ENCODE measurements at regions not wholly inside any gene's neighbourhood (a gene's known extent, or its start where the extent isn't known, plus 50 kb on each side); places are given as distances from the start of the nearest gene placed in this dataset.
A peak's percentile ranks its signal among the peaks of the same experiment; 100 is the strongest.
"Not testable (repeated sequence)": the region's sequence is repeated elsewhere in the genome, so short reads cannot be mapped to it uniquely, and the experiment has no call there.

DNA sequence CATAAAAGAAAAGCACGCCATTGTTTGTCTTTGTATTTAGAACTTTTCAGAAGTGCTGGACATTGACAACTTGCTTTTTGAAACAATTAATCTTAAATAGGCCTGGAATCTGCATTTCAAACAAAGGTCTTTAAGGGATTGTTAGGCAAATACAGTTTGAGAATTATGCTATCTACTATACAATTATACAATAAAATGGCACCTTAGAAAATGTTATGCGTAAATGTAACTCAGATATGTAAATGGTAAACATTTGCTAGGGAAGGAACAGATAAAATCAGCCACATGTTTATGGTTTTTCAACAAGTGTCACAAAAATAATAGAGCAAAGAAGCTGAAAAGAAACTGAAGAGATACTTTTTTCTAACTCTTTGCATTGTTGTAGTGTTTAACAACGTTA is 152.7 kb upstream of the PRSS12 start:
- DNase-seq: not testable (repeated sequence)

DNA sequence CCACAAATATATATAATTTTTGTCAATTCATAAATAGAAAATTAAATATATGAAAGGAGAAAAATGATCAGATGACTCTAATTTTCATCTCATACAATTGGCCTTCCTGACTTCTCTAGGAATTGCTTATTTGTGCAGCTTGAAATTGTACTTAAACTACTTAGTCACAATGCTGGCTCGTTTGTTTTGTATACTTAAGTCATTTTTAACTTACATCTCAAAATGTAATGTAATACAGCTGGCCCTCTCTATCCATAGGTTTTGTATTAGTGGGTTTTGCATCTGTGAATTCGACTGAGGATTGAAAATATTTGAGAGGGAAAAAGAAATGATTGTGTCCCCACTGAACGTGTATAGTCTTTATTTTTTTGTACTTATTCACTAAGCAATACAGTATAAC is 160.1 kb upstream of the PRSS12 start:
- DNase-seq: not testable (repeated sequence)

DNA sequence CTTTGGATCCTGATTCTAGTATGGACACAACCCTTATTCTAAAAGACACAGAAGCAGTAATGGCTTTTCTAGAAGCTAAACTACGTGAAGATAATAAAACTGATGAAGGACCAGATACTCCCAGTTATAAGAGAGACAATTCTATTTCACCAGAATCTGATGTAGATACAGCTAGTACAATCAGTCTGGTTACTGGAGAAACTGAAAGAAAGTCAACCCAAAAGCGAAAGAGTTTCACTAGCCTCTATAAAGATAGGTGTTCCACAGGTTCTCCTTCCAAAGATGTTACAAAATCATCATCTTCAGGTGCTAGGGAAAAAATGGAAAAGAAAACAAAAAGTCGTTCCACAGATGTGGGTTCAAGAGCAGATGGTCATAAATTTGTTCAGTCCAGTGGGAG is 161.5 kb upstream of the PRSS12 start:
- DNase-seq: not testable (repeated sequence)

DNA sequence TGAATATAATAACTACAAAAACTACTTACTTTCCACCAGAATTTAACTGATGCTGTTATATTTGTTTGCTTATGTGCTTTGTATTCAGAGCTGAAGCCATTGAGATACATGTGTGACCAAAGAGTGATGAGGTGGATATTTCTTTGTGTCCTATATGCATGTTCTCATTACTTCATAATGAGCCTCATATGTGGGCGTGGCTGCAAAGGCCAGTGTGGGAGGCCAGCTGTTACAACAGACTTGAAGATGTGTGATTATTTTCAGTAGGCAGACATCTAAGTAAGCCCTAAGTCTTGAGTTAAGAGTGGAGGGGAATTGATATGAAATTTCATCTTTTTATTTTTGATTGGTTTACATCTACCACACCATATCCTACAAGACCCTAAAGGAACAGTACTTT is 163.3 kb upstream of the PRSS12 start:
- DNase-seq: not testable (repeated sequence)

DNA sequence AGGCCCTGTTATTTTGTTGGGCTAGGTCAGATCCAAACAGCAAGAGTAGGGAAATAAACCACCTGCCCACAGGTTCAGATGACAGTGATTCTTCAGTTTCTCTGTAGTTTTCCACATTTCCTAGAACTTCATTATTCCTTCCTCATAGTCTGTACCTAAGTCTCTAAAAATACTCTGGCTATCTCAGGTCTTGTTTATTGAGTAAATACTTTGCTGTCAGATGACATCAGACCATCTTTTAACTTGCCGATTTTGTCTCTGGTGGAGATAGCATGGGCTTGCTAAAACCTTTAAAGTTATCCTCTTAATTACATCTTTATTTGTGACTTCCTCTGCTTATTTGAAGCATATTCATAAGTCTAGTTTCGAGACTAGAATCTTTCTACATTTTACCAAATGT is 155.1 kb upstream of the METTL14 start:
- not testable (repeated sequence) for DNase-seq

DNA sequence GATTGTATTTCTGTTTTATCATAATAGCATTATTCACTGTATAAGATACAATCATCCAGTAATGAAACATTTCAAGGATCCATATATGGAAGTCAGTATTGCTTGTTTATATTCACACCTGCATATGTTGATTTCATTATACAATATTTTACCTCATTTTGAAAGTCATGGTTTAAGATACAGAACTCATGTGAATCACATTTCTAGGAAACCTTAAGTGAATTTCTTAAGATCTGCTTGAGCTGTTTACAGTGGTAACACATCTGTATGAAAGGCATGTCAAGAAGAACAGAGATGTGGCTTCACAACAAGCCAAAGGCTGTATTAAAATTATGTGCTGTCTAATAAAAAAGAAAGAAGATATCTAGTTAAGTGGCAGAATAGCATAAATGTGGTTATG is 153.2 kb upstream of the METTL14 start:
- not testable (repeated sequence) for DNase-seq

DNA sequence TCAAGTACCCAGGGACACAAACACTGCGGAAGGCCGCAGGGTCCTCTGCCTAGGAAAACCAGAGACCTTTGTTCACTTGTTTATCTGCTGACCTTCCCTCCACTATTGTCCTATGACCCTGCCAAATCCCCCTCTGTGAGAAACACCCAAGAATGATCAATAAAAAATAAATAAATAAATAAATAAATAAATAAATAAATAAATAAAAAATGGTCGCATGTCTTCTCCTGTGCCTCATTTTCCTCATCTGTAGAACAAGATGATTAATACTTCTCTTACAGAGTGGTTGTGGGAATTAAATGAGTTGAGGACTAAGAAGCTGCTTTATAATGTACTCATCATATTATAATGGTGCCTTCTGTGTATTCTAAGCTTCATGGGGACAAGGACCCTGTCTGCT is 149.4 kb upstream of the METTL14 start:
- DNase-seq: not testable (repeated sequence)

DNA sequence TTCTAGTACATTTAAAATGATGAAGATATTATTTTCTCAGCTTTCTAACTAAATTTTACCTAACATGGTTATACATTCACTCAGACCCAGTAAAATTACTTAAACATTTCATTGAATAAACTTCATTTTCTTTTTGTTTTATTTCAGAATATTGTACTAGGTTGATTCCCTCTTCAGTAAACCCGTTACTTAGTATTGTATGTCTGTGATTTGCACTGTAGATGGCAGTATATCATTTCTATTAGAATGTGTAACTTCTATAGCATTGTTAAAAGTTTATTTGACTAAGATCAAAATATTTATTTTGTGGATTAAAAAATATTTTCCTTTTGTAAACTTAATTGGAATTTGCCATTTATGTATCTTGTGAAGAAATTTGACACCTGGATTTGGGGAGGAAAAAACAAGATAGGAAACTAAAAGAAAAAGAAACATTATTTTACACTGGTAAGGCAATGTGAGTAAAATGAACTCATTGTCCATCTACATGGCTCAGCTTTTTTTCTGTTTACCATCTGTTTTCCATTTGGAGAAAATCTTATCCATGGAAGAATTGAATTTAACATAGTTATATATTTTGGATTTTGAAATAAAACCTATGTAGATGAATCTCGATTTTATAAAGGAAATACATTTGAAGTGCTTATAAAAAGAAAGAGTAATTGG is 145.6 kb upstream of the METTL14 start:
- peak; percentile 9 for DNase-seq

DNA sequence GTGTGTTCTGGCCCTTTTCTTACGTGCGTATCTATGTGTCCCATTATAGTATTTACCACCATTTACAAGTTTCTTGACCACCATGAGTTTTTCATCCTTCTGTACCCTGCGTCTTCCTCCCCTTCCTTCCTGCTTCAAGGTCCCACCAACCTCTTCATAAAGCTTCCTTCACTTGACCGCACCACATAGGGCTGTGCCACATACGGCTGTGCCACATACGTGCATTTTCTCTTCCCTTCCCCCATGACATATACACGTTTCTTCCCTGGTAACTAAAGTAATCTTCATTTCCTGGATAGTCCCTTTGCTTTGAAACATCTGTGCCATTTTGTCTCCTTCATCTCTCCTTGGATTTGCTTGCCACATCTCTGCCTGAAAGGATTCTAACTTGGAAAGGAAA is 128.6 kb upstream of the METTL14 start:
- not testable (repeated sequence) for DNase-seq

DNA sequence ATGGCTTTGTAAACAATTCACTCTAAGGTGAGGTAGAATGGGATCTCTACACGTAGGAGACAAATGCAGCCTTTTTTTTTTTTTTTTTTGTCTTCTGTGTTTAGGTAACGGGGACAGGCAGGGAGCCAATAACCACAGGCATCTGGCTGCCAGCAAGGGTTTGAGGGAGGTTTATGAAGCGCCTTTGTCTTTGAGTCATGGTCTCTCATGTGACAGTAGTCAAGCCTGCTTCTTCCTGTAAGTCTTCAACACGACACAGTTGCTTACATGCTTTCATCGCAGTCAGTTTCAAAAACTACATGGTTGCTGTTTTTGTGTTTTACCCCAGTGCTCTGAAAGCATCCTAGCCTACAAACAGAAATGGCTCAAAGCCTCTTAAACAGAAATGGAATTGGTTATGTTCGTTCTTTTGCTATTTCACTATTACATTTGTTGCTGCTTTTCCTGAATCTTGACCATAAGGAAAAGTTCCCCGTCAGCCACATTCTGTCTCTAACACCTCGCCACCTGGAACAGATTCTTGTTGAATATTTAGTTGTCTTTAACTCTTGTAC is 127.8 kb upstream of the METTL14 start:
- DNase-seq: peak; percentile 79

DNA sequence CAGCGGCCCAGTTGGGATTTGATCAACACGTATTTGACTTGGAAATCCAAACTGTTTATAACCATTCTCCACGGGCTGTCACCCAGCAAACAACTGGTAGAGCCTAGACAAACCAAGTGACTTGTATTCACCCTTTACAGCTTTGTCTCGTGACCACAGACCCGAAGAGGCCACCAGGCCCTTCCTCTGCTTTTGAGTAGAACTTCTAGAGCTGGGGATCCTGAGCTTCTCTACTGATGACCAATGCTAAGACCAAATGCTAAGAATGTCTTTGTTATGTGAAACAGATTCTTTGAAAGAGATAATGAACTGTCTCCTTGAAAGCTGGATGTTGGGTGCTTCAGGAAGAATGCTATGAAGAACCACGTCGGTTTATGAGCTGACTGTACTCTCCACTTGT is 127.0 kb upstream of the METTL14 start:
- DNase-seq: not testable (repeated sequence)

DNA sequence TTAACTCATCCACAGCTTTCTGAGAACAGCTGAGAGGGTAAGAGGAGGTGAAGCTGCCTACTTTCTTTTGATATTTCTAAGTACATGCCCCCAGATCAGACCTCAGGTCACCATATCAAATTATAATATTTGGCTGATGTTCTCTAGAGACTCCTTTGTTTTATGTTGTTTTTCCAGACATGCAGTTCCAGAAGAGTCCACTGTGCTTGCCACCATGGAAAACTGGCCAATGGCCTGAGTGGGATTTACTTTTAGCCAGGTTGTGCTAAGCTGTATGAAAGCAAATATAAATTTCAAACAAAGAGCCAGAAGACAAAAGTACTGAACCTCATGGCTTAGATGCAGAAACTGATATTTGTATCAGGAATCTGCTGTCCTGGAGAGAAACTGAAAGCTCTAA is 123.6 kb upstream of the METTL14 start:
- DNase-seq: not testable (repeated sequence)

DNA sequence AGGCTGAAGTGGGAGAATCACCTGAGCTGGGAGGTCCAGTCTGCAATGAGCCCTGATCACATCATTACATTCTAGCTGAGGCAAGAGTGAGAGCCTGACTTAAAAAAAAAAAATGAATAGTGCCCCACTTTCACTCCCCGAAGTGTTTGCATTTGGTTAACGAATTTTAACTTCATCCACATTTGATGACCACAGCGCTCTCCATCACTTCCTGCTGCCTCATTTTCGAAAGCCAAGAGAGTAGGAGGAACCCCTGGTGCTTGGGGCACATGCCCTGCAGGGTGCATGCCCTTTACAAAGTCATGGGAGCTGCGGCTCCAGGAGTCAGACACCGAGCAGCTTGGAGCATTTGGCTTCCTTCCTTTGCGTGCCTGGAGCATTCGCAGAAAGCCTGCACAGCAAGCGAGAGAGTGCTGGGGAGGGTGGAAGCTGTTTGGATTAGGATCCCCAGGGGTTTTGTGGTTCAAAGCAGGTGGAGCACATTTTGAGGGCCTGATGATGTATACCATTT is 119.1 kb upstream of the METTL14 start:
- peak; percentile 82 for DNase-seq

DNA sequence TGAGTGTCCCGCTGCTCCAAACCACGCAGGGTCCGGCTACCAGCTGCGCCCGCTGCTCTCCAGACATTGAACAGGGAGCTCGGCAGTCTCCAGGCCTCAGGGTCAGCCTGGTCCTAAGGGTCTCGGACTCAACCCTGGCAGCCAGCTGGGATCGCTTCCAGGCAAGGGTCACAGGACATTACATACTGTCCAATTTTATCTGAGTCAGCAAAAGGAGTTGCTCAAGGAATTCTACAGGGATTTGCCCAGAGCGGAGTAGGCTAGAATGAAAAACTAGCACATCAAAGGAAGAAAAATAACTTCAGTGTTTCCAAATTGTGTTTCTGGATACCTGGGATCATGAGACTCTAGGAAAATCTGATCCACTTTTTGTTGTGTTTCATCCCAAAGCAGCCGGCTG is 112.2 kb upstream of the METTL14 start:
- not testable (repeated sequence) for DNase-seq

DNA sequence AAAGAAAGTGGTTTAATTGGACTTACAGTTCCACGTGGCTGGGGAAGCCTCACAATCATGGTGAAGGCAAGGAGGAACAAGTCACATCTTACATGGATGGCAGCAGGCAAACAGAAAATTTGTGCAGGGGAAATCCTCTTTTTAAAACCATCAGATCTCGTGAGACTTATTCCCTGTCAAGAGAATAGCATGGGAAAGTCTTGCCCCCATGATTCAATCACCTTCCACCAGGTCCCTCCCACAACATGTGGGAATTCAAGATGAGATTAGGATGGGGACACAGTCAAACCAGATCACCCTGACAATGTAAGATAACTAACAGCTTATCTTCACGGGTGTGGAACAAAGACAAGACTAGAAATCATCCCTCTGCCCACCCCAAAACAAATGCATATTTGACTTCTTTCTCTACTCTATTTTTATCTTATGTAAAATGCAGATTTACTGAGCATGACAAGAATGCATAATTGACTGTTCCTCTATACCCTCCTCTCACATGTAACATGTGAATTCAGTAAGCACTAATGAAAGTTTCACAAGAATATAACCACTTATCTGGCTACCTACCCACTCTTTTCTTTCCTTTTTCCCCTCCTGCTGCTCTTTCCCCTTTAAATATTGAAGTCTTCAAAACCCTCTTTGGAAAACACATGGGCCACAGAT is 110.8 kb upstream of the METTL14 start:
- DNase-seq: not testable (repeated sequence)

DNA sequence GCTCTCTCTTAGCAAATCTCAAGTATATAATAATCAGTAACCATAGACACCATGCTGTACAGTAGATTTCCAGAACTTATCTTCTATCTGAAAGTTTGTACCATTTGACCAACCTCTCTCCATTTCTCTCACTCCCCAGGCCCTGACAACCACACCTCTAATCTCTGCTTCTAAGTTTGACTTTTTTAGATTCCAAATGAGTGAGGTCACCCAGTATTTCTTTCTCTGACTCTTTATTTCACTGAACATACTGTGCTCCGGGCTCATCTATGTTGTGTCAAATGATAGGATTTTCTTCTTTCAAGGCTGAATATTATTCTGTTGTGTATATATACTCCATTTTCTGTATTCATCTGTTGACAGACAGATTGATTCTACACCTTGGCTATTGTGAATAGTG is 110.1 kb upstream of the METTL14 start:
- DNase-seq: not testable (repeated sequence)

DNA sequence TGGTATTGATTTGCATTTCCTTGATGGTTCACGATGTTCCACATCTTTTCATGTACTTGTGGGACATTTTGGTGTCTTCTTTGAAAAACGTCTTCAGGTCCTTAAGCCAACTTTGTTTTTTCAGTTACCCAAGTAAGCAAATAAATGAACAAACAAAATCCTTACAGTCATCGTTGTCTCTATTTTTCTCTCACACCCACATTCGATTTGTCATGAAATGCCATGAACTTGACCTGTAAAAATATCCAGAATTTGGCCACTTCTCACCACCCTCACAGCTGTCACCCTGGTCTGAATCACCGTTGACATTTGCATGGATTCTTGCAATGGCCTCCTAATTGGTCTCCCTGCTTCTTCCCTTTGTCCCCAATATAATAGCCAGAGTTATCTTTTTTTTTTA is 109.5 kb upstream of the METTL14 start:
- not testable (repeated sequence) for DNase-seq

DNA sequence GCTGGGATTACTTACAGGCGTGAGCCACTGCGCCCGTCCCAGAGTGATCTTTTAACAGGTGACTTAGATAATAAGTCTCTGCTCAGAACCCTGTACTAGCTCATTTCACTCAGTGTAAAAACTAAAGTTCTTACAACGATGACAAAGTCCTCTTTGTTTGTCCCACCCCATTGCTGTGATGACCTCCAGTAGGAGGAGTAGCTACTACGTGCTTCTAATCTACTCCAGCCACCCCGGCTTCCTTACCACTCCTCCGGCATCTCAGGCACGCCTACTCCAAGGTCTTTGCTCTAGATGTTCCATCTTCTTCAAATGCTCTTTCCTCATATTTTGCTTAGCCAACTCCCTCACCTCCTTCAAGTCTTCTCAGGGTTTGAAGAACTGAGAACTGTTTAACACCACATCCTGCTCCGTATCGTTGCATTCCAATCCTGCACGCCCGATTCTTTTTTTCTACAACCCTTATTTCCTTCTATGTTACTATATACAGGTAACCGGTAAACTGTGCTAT is 108.4 kb upstream of the METTL14 start:
- not testable (repeated sequence) for DNase-seq

DNA sequence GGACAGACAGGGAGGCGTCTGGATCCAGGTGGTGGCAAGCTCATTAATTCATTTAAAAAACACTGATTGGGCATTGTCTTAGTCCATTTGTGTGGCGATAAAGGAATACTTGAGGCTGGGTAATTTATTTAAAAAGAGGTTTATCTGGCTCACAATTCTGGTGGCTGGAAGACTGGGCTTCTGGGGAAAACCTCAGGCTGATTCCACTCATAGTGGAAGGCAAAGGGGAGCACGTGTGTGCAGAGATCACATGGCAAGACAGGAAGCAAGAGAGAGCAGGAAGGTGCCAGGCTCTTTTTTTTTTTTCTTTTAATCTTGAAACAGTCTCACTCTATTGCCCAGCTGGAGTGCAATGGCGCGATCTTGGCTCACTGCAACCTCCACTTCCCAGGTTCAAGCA is 100.2 kb upstream of the METTL14 start:
- no peak for DNase-seq

DNA sequence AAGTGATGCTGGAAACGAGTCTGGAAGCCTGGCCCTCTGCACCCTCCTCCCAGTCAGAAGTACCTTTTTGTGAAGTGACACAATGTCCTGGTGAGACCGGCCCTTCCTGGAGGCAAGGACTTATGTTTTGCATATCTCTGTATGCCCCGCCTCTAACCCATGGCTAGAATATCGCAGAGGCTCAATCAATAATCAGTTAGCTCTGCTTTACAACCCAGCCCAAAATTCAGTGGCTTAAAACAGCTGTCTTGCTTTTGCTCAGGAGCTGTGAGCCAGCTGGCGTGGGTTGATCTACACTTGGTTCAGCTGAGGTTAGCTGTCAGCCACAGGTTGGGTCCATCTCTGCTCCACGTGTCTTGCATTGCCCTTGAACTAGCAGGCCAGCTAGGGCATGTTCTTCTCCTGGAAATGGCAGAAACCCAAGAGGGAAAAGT is 98.8 kb upstream of the METTL14 start:
- no peak for DNase-seq

DNA sequence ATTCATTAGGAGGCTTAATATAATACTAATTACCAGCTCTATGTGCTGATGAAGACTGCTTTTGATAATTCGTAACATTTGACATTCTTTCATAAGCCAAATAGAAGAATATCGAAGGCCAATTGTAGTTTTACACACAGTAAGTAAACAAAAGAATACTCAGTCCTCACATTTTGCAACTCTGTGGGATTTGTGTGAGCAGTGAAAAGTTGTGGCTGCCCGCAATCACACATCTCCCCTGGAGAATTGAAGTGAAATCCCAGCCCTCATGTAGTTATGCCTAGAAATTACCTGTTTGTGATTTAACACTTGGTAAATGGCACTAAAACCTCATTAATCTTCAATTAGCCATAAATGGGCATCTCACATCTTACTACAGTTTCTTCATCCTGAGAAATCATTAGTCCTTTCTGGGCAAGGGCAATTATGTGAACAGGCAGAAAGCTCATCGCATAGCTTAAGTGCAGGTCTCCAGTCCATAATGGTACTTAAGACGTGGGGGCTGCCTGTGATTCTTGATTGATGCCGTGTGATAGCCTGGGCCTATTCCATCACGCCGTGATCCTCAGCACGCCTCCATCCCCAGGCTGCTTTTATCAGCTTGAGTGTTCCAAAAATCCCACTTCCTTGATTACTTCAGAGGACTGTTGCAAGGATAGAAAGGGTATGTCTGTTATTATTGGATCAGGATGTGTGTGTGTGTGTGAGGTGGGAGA is 97.9 kb upstream of the METTL14 start:
- no peak for DNase-seq

DNA sequence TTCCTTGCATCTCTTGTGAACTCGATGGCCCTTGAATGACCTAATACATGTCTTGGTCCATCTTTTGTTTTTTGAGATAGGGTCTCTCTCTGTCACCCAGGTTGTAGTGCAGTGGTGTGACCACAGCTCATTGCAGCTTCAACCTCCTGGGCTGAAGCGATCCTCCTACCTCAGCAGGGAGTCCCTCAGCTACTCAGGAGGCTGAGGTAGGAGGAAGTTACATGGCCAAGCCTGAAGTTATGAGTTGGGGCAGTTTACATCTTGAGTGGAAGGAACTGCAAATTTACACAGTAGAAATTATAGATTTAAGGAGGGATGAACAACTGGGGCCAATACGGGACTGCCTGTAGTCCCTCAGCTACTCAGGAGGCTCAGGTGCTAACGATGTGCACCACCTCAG is 97.2 kb upstream of the METTL14 start:
- no peak for DNase-seq

DNA sequence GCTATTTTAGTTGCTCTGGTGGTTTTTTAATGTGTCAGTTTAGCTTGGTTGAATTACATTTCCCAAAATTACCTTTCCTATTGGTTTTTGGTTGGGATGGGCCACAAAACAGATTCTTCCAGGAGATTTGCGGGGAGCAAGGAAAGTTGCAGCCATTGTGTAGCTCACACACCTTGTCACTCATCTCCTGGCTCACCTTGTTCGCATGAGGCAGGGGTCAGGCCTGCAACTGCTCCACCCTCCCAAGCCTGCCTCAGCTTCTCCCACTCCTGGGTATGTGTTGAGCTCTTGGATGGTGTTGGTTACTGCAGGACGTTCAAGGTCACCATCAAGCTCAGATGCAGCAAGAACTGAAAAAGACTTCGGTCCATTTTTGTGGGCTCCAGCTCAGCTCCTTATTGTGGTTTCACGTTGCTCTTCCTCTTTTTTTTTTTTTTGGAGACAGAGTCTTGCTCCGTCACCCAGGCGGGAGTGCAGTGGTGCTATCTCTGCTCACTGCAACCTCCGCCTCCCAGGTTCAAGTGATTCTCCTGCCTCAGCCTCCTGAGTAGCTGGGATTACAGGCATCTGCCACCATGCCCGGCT is 95.6 kb upstream of the METTL14 start:
- DNase-seq: no peak

Measured in NCI-H1092 (cell line).